Osteoblast (primary cell): ENCODE measurements at regions not wholly inside any gene's neighbourhood (a gene's known extent, or its start where the extent isn't known, plus 50 kb on each side); places are given as distances from the start of the nearest gene placed in this dataset.

Experiments
- DNase-seq: peaks from one replicate; pipeline ENCODE4 v3.0.0; 2011; ENCODE audit warnings: low spot score, mixed read lengths; ENCODE audit not compliant: insufficient read length; ENCODE audit errors: missing footprints
- H2AFZ ChIP-seq: 2 replicates; pipeline ENCODE4 v1.6.0; 2011; ENCODE audit warnings: mild to moderate bottlenecking, low read length
- H3K27ac ChIP-seq: 2 replicates; pipeline ENCODE4 v1.5.1; 2011; ENCODE audit warnings: mild to moderate bottlenecking, low read depth, low read length, moderate library complexity
- H3K27me3 ChIP-seq: 2 replicates; pipeline ENCODE4 v1.6.0; 2012; ENCODE audit warnings: mild to moderate bottlenecking, control low read depth, inconsistent platforms, low read length, moderate library complexity; ENCODE audit not compliant: insufficient read depth
- H3K36me3 ChIP-seq: 2 replicates; pipeline ENCODE4 v1.5.1; 2011; ENCODE audit warnings: mild to moderate bottlenecking, low read length, control low read depth, moderate library complexity; ENCODE audit not compliant: insufficient read depth
- H3K4me1 ChIP-seq: 2 replicates; pipeline ENCODE4 v1.5.1; 2011; ENCODE audit warnings: mild to moderate bottlenecking, low read length, control low read depth, moderate library complexity; ENCODE audit not compliant: insufficient read depth
- H3K4me2 ChIP-seq: 2 replicates; pipeline ENCODE4 v1.6.0; 2011; ENCODE audit warnings: mild to moderate bottlenecking, low read length; ENCODE audit not compliant: insufficient read depth
- H3K4me3 ChIP-seq: fragments of 200-600 bp; sonication (generic); 3 replicates; pipeline ENCODE4 v1.5.1; 2012; ENCODE audit warnings: mild to moderate bottlenecking, low read length, inconsistent platforms; ENCODE audit not compliant: insufficient read depth
- H3K79me2 ChIP-seq: 2 replicates; pipeline ENCODE4 v1.6.0; 2012; ENCODE audit warnings: mild to moderate bottlenecking, low read length, control low read depth, inconsistent platforms; ENCODE audit not compliant: insufficient read depth
- H3K9me3 ChIP-seq: 2 replicates; pipeline ENCODE4 v1.5.1; 2011; ENCODE audit warnings: low read depth, low read length, control low read depth
- H4K20me1 ChIP-seq: 2 replicates; pipeline ENCODE4 v1.6.0; 2012; ENCODE audit warnings: mild to moderate bottlenecking, low read length, control low read depth; ENCODE audit not compliant: insufficient read depth
- CTCF ChIP-seq: IDR thresholded peaks from 2 replicates; pipeline ENCODE4 v1.5.1; 2011; ENCODE audit warnings: mild to moderate bottlenecking, low read depth, low read length, moderate library complexity; ENCODE audit errors: extremely low read depth

- no peak overlapping the region for H3K4me3 ChIP-seq
- peaks cover 31% of the 10 kb centered on the region for H3K27me3 ChIP-seq
- no peak for DNase-seq
- TF ChIP-seq CTCF = no peak
- no peak overlapping the region for H3K27ac ChIP-seq
- H2AFZ ChIP-seq = no peak overlapping the region
- no peaks in the 10 kb centered on the region for H3K4me1 ChIP-seq
- H3K36me3 ChIP-seq = no peaks in the 10 kb centered on the region
- H3K9me3 ChIP-seq = no peaks in the 10 kb centered on the region
- H4K20me1 ChIP-seq = no peaks in the 10 kb centered on the region
- H3K4me2 ChIP-seq = no peak overlapping the region
- no peaks in the 10 kb centered on the region for H3K79me2 ChIP-seq
These were observed 244.4 kb downstream of the OPA1 start for GRCh38 chr3:193837347-193837827.

- H3K4me1 ChIP-seq = no peaks in the 10 kb centered on the region
- no peaks in the 10 kb centered on the region for H3K79me2 ChIP-seq
- no peak for DNase-seq
- H3K4me3 ChIP-seq = no peak overlapping the region
- no peak overlapping the region for H3K27ac ChIP-seq
- peaks cover 28% of the 10 kb centered on the region for H3K27me3 ChIP-seq
- no peak overlapping the region for H2AFZ ChIP-seq
- no peaks in the 10 kb centered on the region for H3K36me3 ChIP-seq
- H4K20me1 ChIP-seq = no peaks in the 10 kb centered on the region
- no peak overlapping the region for H3K4me2 ChIP-seq
- H3K9me3 ChIP-seq = no peaks in the 10 kb centered on the region
- no peak for TF ChIP-seq CTCF
These were observed 247.2 kb downstream of the OPA1 start for GRCh38 chr3:193840111-193840641.

- H3K4me1 ChIP-seq = no peaks in the 10 kb centered on the region
- peaks cover 31% of the 10 kb centered on the region for H3K27me3 ChIP-seq
- H3K9me3 ChIP-seq = no peaks in the 10 kb centered on the region
- H3K79me2 ChIP-seq = no peaks in the 10 kb centered on the region
- no peaks in the 10 kb centered on the region for H4K20me1 ChIP-seq
- no peak overlapping the region for H3K4me2 ChIP-seq
- no peak overlapping the region for H3K27ac ChIP-seq
- no peak overlapping the region for H3K4me3 ChIP-seq
- no peak for TF ChIP-seq CTCF
- H2AFZ ChIP-seq = no peak overlapping the region
- no peaks in the 10 kb centered on the region for H3K36me3 ChIP-seq
- no peak for DNase-seq
These were observed 248.6 kb downstream of the OPA1 start for GRCh38 chr3:193841581-193841980.

GRCh38 chr3:193842029-193842798 is 249.2 kb downstream of the OPA1 start:
- no peaks in the 10 kb centered on the region for H3K9me3 ChIP-seq
- no peak overlapping the region for H3K27ac ChIP-seq
- peaks cover 30% of the 10 kb centered on the region for H3K27me3 ChIP-seq
- no peak overlapping the region for H3K4me3 ChIP-seq
- no peak for TF ChIP-seq CTCF
- no peaks in the 10 kb centered on the region for H3K4me1 ChIP-seq
- H2AFZ ChIP-seq = no peak overlapping the region
- H3K79me2 ChIP-seq = no peaks in the 10 kb centered on the region
- H3K36me3 ChIP-seq = no peaks in the 10 kb centered on the region
- no peaks in the 10 kb centered on the region for H4K20me1 ChIP-seq
- H3K4me2 ChIP-seq = no peak overlapping the region
- DNase-seq = no peak
